Activated CD4-positive, CD25-positive, alpha-beta regulatory T cell treated with anti-CD3 and anti-CD28 coated beads, Interleukin-2, amount 50 U/mL, for 24 hours (primary cell): ENCODE measurements at regions not wholly inside any gene's neighbourhood (a gene's known extent, or its start where the extent isn't known, plus 50 kb on each side); places are given as distances from the start of the nearest gene placed in this dataset.

Experiments
- ATAC-seq, 2 donors: fragments of 150-1000 bp; cut with Tn5 transposase; one replicate each; pipeline ENCODE4 v1.10.0; 2021; ENCODE audit warnings: mild to moderate bottlenecking in 1 of 2, moderate library complexity in 1 of 2

DNA sequence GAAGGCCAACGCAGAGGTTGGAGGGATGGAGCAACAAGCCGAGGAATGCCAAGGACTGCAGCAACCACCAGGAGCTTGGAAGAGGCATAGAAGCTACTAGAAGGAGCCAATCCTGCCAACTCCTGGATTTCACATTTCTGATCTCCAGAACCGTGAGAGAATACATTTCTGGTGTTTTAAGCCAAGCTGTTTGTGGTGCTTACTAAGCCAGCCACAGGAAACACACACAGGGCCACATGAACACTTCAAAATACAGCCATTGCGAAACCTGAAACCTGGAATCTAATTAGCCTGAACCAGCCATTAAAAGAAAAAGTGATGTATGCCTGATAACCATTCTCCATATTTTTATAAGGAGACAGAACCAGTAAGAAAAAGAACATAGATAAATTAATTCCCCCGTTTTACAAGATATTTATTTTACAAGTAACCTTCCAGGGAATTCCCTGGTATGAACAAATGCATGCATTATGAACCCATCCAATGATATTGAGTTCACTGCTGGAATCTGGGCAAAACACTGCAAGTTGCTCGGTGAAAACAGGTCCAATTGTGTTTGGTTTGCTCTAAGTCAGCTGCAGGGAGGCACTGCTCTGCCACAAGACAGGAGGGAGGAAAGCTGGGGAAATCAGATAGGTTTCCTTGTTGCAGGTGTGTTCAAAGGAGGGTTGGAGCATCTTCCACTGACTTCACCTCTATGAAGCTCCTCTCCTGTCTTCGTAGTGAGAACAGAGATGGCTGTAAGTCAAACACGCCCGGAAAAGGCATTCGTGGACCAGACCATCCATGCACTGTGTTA, 70.2 kb downstream of the ETS2 start:
- no peak for ATAC-seq
